GM23338 (cell line): ENCODE measurements at regions not wholly inside any gene's neighbourhood (a gene's known extent, or its start where the extent isn't known, plus 50 kb on each side); places are given as distances from the start of the nearest gene placed in this dataset.

ENCODE experiments used
- ATAC-seq: fragments of 200-7000 bp; cut with Tn5 transposase; 3 replicates; pipeline ENCODE4 v1.9.1; 2020
- DNase-seq: peaks from one replicate; pipeline ENCODE4 v3.0.0-alpha.2; 2015; ENCODE audit warnings: low spot score
- H2AFZ ChIP-seq: fragments of 200-600 bp; sonication (generic); 2 replicates; pipeline ENCODE4 v1.8.0; 2016; ENCODE audit warnings: antibody characterized with exemption, mild to moderate bottlenecking, moderate library complexity
- H3F3A ChIP-seq: fragments of 200-600 bp; sonication (generic); replicated peaks from 2 replicates; pipeline ENCODE4 v1.8.0; 2017; ENCODE audit warnings: antibody characterized with exemption, mixed run types, low read depth
- H3K27ac ChIP-seq: fragments of 200-600 bp; sonication (generic); 2 replicates; pipeline ENCODE4 v1.6.1; 2016; ENCODE audit warnings: low read depth
- H3K27me3 ChIP-seq: fragments of 200-600 bp; sonication (generic); 2 replicates; pipeline ENCODE4 v1.8.0; 2016; ENCODE audit warnings: mild to moderate bottlenecking, mixed run types, moderate library complexity; ENCODE audit not compliant: insufficient read depth
- H3K36me3 ChIP-seq: fragments of 200-600 bp; sonication (generic); 2 replicates; pipeline ENCODE4 v1.8.0; 2016; ENCODE audit warnings: mild to moderate bottlenecking; ENCODE audit not compliant: insufficient read depth
- H3K4me1 ChIP-seq: fragments of 200-600 bp; sonication (generic); 2 replicates; pipeline ENCODE4 v1.8.0; 2016; ENCODE audit warnings: mild to moderate bottlenecking, moderate library complexity; ENCODE audit not compliant: insufficient read depth
- H3K4me2 ChIP-seq: fragments of 200-600 bp; sonication (generic); 2 replicates; pipeline ENCODE4 v1.7.1; 2017; ENCODE audit warnings: mixed run types
- H3K4me3 ChIP-seq: fragments of 200-600 bp; sonication (generic); 2 replicates; pipeline ENCODE4 v1.6.1; 2016; ENCODE audit warnings: mixed run types
- H3K79me2 ChIP-seq: fragments of 200-600 bp; sonication (generic); replicated peaks from 2 replicates; pipeline ENCODE4 v1.8.0; 2017; ENCODE audit warnings: mild to moderate bottlenecking; ENCODE audit not compliant: insufficient read depth
- H3K9me2 ChIP-seq: fragments of 200-600 bp; sonication (generic); 2 replicates; pipeline ENCODE4 v1.8.0; 2017; ENCODE audit not compliant: insufficient read depth
- H4K20me1 ChIP-seq: fragments of 200-600 bp; sonication (generic); replicated peaks from 2 replicates; pipeline ENCODE4 v1.8.0; 2017; ENCODE audit warnings: mild to moderate bottlenecking; ENCODE audit not compliant: insufficient read depth
- H3K27ac Mint-ChIP-seq: 2 replicates; pipeline ENCODE4 v1.8.0; 2020; ENCODE audit warnings: inconsistent platforms, mild to moderate bottlenecking, moderate library complexity, mixed read lengths
- H3K27me3 Mint-ChIP-seq: 3 replicates; pipeline ENCODE4 v1.8.0; 2022; ENCODE audit warnings: low read depth, mild to moderate bottlenecking, moderate library complexity, mixed read lengths, inconsistent platforms; ENCODE audit not compliant: insufficient read depth, poor library complexity
- H3K36me3 Mint-ChIP-seq: 3 replicates; pipeline ENCODE4 v1.8.0; 2021; ENCODE audit warnings: low read depth, mild to moderate bottlenecking, inconsistent platforms, moderate library complexity, mixed read lengths
- H3K4me1 Mint-ChIP-seq: 3 replicates; pipeline ENCODE4 v1.8.0; 2020; ENCODE audit warnings: mild to moderate bottlenecking, inconsistent platforms, mixed read lengths
- H3K4me3 Mint-ChIP-seq: 3 replicates; pipeline ENCODE4 v1.8.0; 2021; ENCODE audit warnings: moderate library complexity, mild to moderate bottlenecking, inconsistent platforms, mixed read lengths
- H3K9me3 Mint-ChIP-seq: 3 replicates; pipeline ENCODE4 v1.8.0; 2020; ENCODE audit warnings: moderate library complexity, mild to moderate bottlenecking, inconsistent platforms, mixed read lengths
- CREB1 ChIP-seq: fragments of 250-450 bp; sonication (Bioruptor Pico); IDR thresholded peaks from 2 replicates; pipeline ENCODE4 v1.5.0; 2020; ENCODE audit warnings: low read depth, mild to moderate bottlenecking, moderate library complexity
- CTCF ChIP-seq, 2 experiments: fragments of 200-600 bp in 1 of 2; sonication (generic) in 1 of 2; conservative IDR thresholded peaks; 2 replicates each; pipeline versions ENCODE4 v1.5.1 to v1.6.1; 2016 to 2017; ENCODE audit warnings: antibody characterized with exemption in 2 of 2, low read depth in 2 of 2, mild to moderate bottlenecking in 2 of 2, moderate library complexity in 1 of 2
- ETS1 ChIP-seq: IDR thresholded peaks from 2 replicates; pipeline ENCODE4 v1.6.1; 2016; ENCODE audit warnings: antibody characterized with exemption
- EZH2 ChIP-seq: fragments of 200-600 bp; sonication (generic); IDR thresholded peaks from one replicate; pipeline ENCODE4 v1.8.0; 2017; ENCODE audit warnings: antibody characterized with exemption, mild to moderate bottlenecking, low read depth; ENCODE audit not compliant: unreplicated experiment
- EZH2phosphoT487 ChIP-seq: fragments of 200-600 bp; sonication (generic); IDR thresholded peaks from one replicate; pipeline ENCODE4 v1.8.1; 2018; ENCODE audit warnings: antibody characterized with exemption; ENCODE audit not compliant: unreplicated experiment
- JUNB ChIP-seq: IDR thresholded peaks from one replicate; pipeline ENCODE4 v1.6.1; 2016; ENCODE audit warnings: antibody characterized with exemption; ENCODE audit not compliant: unreplicated experiment
- NANOG ChIP-seq: IDR thresholded peaks from 2 replicates; pipeline ENCODE4 v1.6.1; 2016; ENCODE audit warnings: antibody characterized with exemption, borderline replicate concordance
- POLR2AphosphoS5 ChIP-seq: IDR thresholded peaks from 2 replicates; pipeline ENCODE4 v1.6.1; 2016; ENCODE audit warnings: antibody characterized with exemption, low read depth
- REST ChIP-seq: IDR thresholded peaks from one replicate; pipeline ENCODE4 v1.6.1; 2018; ENCODE audit warnings: antibody characterized with exemption; ENCODE audit not compliant: unreplicated experiment
- STAT1 ChIP-seq: IDR thresholded peaks from one replicate; pipeline ENCODE4 v1.6.1; 2016; ENCODE audit warnings: antibody characterized with exemption; ENCODE audit not compliant: unreplicated experiment
- ZNF114 ChIP-seq: fragments of 250-450 bp; sonication (Bioruptor Pico); IDR thresholded peaks from 2 replicates; pipeline ENCODE4 v1.5.0; 2020; ENCODE audit warnings: mild to moderate bottlenecking, moderate library complexity
- ZNF331 ChIP-seq: fragments of 250-450 bp; sonication (Bioruptor Pico); IDR thresholded peaks from 2 replicates; pipeline ENCODE4 v1.5.0; 2020; ENCODE audit warnings: low read depth, mild to moderate bottlenecking, moderate library complexity
- ZNF462 ChIP-seq: fragments of 250-450 bp; sonication (Bioruptor Pico); IDR thresholded peaks from 2 replicates; pipeline ENCODE4 v1.5.0; 2020; ENCODE audit warnings: mild to moderate bottlenecking, moderate library complexity

- no peaks in the 10 kb centered on the region for H3K9me3 Mint-ChIP-seq
- ATAC-seq, result no peak
These were observed 61.6 kb upstream of the ACSL1 start for GRCh38 chr4:184887333-184887732.

More at GRCh38 chr4:184887333-184887732, 61.6 kb upstream of the ACSL1 start:
- Histone ChIP-seq H3K4me3 (no peak overlapping the region), H4K20me1 (no peaks in the 10 kb centered on the region), H3K27me3 (no peaks in the 10 kb centered on the region), H3F3A (no peaks in the 10 kb centered on the region), H2AFZ (no peak overlapping the region), H3K27ac (no peak overlapping the region), H3K4me2 (no peak overlapping the region), H3K4me1 (no peaks in the 10 kb centered on the region), H3K36me3 (no peaks in the 10 kb centered on the region), H3K9me2 (no peaks in the 10 kb centered on the region), H3K79me2 (no peaks in the 10 kb centered on the region)
- no peak for DNase-seq
- Mint-ChIP-seq H3K4me3 (no peak overlapping the region), H3K36me3 (no peaks in the 10 kb centered on the region), H3K27ac (no peak overlapping the region), H3K4me1 (no peaks in the 10 kb centered on the region), H3K27me3 (peaks cover 6% of the 10 kb centered on the region)
- TF ChIP-seq STAT1 (no peak), ZNF331 (no peak), POLR2AphosphoS5 (no peak), JUNB (no peak), CTCF (conservative IDR thresholded peaks at IDR 0.05; ENCODE audit: low read depth in 2 of 2) (no peak), ZNF462 (CRISPR knock-in tag) (no peak), EZH2phosphoT487 (no peak), EZH2 (no peak), CREB1 (CRISPR knock-in tag) (no peak), ZNF114 (CRISPR knock-in tag) (no peak), ETS1 (no peak), NANOG (no peak), REST (no peak)
